ENCODE measurements at regions not wholly inside any gene's neighbourhood (a gene's known extent, or its start where the extent isn't known, plus 50 kb on each side); places are given as distances from the start of the nearest gene placed in this dataset.

GRCh38 chr5:164687391-164687790 lies 1182.0 kb downstream of the MAT2B start:
- H3K4me3 ChIP-seq (ENCODE audit: low read depth in 1 of 3, low read length in 3 of 3): no peak overlapping the region
- no peak overlapping the region for H3K9ac ChIP-seq (ENCODE audit: low read depth in 1 of 2, low read length in 2 of 2)
- TF ChIP-seq FOXA2 (IDR thresholded peaks at IDR 0.05) (no peak), RXRA (IDR thresholded peaks at IDR 0.05) (no peak)
- no peaks in the 10 kb centered on the region for H3K4me1 ChIP-seq (ENCODE audit: control insufficient read depth in 4 of 4, insufficient read depth in 4 of 4, low read length in 3 of 4)
- H3K36me3 ChIP-seq (ENCODE audit: control insufficient read depth in 4 of 4, insufficient read depth in 3 of 4, low read depth in 1 of 4, low read length in 3 of 4): no peaks in the 10 kb centered on the region
- no peak for DNase-seq (ENCODE audit: low spot score)
- no peak overlapping the region for H3K27ac ChIP-seq (ENCODE audit: low read depth in 1 of 2, low read length in 2 of 2)
- no peaks in the 10 kb centered on the region for H3K27me3 ChIP-seq (ENCODE audit: control insufficient read depth in 4 of 4, insufficient read depth in 4 of 4, low read length in 3 of 4)
- no peaks in the 10 kb centered on the region for H3K9me3 ChIP-seq (ENCODE audit: control insufficient read depth in 4 of 4, low read length in 3 of 4)

- Histone ChIP-seq H3K36me3 (ENCODE audit: control insufficient read depth in 4 of 4, insufficient read depth in 3 of 4, low read depth in 1 of 4, low read length in 3 of 4) (no peaks in the 10 kb centered on the region), H3K9me3 (ENCODE audit: control insufficient read depth in 4 of 4, low read length in 3 of 4) (no peaks in the 10 kb centered on the region), H3K4me3 (ENCODE audit: low read depth in 1 of 3, low read length in 3 of 3) (no peak overlapping the region), H3K27me3 (ENCODE audit: control insufficient read depth in 4 of 4, insufficient read depth in 4 of 4, low read length in 3 of 4) (no peaks in the 10 kb centered on the region), H3K9ac (ENCODE audit: low read depth in 1 of 2, low read length in 2 of 2) (no peak overlapping the region), H3K4me1 (ENCODE audit: control insufficient read depth in 4 of 4, insufficient read depth in 4 of 4, low read length in 3 of 4) (no peaks in the 10 kb centered on the region), H3K27ac (ENCODE audit: low read depth in 1 of 2, low read length in 2 of 2) (no peak overlapping the region)
- 45% methylated on average over 2 of the region's 2 CpGs for WGBS
- TF ChIP-seq GABPA (IDR thresholded peaks at IDR 0.05 in 1 of 2, conservative IDR thresholded peaks at IDR 0.05 in 1 of 2) (no peak), RAD21 (IDR thresholded peaks at IDR 0.05) (no peak), NR2F2 (IDR thresholded peaks at IDR 0.05) (no peak), TAF1 (conservative IDR thresholded peaks at IDR 0.05) (no peak), JUND (IDR thresholded peaks at IDR 0.05) (no peak), EGR1 (IDR thresholded peaks at IDR 0.05; ENCODE audit: low read depth in 2 of 2) (no peak), HNF4G (IDR thresholded peaks at IDR 0.05) (no peak), YY1 (IDR thresholded peaks at IDR 0.05) (no peak), FOXA1 (IDR thresholded peaks at IDR 0.05) (no peak), ZBTB33 (IDR thresholded peaks at IDR 0.05) (no peak), HNF4A (conservative IDR thresholded peaks at IDR 0.05) (no peak), SP1 (IDR thresholded peaks at IDR 0.05) (no peak), FOXA2 (IDR thresholded peaks at IDR 0.05) (no peak), REST (IDR thresholded peaks at IDR 0.05) (no peak), RXRA (IDR thresholded peaks at IDR 0.05) (no peak), ATF3 (IDR thresholded peaks at IDR 0.05) (no peak)
- no peak for DNase-seq (ENCODE audit: low spot score)
Measured at GRCh38 chr5:164688437-164688836, 1183.0 kb downstream of the MAT2B start.

All from liver (tissue), 7 donors.